ENCODE measurements at regions not wholly inside any gene's neighbourhood (a gene's known extent, or its start where the extent isn't known, plus 50 kb on each side); places are given as distances from the start of the nearest gene placed in this dataset.
"Not testable (repeated sequence)": the region's sequence is repeated elsewhere in the genome, so short reads cannot be mapped to it uniquely, and the experiment has no call there.

- no peaks in the 10 kb centered on the region for H3K27me3 Mint-ChIP-seq (ENCODE audit: low read depth)
- peaks cover 21% of the 10 kb centered on the region for H3K9me3 Mint-ChIP-seq
- H3K4me3 Mint-ChIP-seq = no peak overlapping the region
- H3K36me3 Mint-ChIP-seq (ENCODE audit: low read depth) = no peaks in the 10 kb centered on the region
- TF ChIP-seq CTCF (IDR thresholded peaks at IDR 0.05; ENCODE audit: unreplicated experiment in 3 of 3) = no peak
- H3K4me1 Mint-ChIP-seq = no peaks in the 10 kb centered on the region
- no peak overlapping the region for H3K27ac Mint-ChIP-seq
Measured at GRCh38 chr2:125796784-125797183, 859.2 kb upstream of the GYPC start.

GRCh38 chr2:125797192-125797591, 858.8 kb upstream of the GYPC start:
- Mint-ChIP-seq H3K36me3 (ENCODE audit: low read depth) (no peaks in the 10 kb centered on the region), H3K27me3 (ENCODE audit: low read depth) (no peaks in the 10 kb centered on the region), H3K4me1 (no peaks in the 10 kb centered on the region), H3K4me3 (no peak overlapping the region), H3K27ac (no peak overlapping the region), H3K9me3 (peaks cover 23% of the 10 kb centered on the region)
- TF ChIP-seq CTCF (IDR thresholded peaks at IDR 0.05; ENCODE audit: unreplicated experiment in 3 of 3) = no peak

- H3K36me3 Mint-ChIP-seq (ENCODE audit: low read depth) = no peaks in the 10 kb centered on the region
- no peaks in the 10 kb centered on the region for H3K27me3 Mint-ChIP-seq (ENCODE audit: low read depth)
- no peak for TF ChIP-seq CTCF (IDR thresholded peaks at IDR 0.05; ENCODE audit: unreplicated experiment in 3 of 3)
- no peak overlapping the region for H3K4me3 Mint-ChIP-seq
- H3K4me1 Mint-ChIP-seq = no peaks in the 10 kb centered on the region
- peaks cover 10% of the 10 kb centered on the region for H3K9me3 Mint-ChIP-seq
- no peak overlapping the region for H3K27ac Mint-ChIP-seq
Measured at GRCh38 chr2:125822746-125823145, 833.2 kb upstream of the GYPC start.

- H3K4me1 Mint-ChIP-seq; H3K4me3 Mint-ChIP-seq; H3K36me3 Mint-ChIP-seq (ENCODE audit: low read depth); H3K27ac Mint-ChIP-seq; H3K27me3 Mint-ChIP-seq (ENCODE audit: low read depth): not testable (repeated sequence)
- H3K9me3 Mint-ChIP-seq = peaks cover 22% of the 10 kb centered on the region
Measured at GRCh38 chr2:125825781-125826180, 830.2 kb upstream of the GYPC start.

GRCh38 chr2:125837128-125837527, 818.8 kb upstream of the GYPC start:
- no peak for TF ChIP-seq CTCF (IDR thresholded peaks at IDR 0.05; ENCODE audit: unreplicated experiment in 3 of 3)
- Mint-ChIP-seq H3K9me3 (peaks cover 3% of the 10 kb centered on the region), H3K4me1 (no peaks in the 10 kb centered on the region), H3K27me3 (ENCODE audit: low read depth) (peaks cover 3% of the 10 kb centered on the region), H3K4me3 (no peak overlapping the region), H3K36me3 (ENCODE audit: low read depth) (no peaks in the 10 kb centered on the region), H3K27ac (peak overlapping the region; percentile 81 to 94 (median 85))

DNA sequence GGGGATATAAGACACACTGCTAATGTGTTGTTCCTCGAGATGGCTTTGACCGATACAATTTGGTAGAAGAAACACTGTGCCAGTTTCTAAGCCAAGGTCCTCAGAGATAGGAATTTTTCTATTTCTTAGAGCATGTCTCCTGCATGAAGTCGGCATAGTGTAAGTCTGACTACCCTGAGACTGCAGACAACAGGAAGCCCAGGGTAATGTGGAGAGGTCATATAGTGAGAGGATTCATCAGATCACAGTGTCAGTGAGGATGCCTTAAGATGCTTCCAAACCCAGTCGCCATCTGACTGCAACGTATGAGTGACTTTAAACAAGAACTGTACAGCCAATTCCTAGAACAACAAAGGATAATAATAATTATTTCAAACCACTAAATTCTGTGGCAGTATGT, 818.3 kb upstream of the GYPC start:
- Mint-ChIP-seq H3K36me3 (ENCODE audit: low read depth) (no peaks in the 10 kb centered on the region), H3K4me3 (no peak overlapping the region), H3K27me3 (ENCODE audit: low read depth) (peaks cover 3% of the 10 kb centered on the region), H3K9me3 (peaks cover 3% of the 10 kb centered on the region), H3K4me1 (no peaks in the 10 kb centered on the region), H3K27ac (peak overlapping the region; percentile 81 to 94 (median 85))
- no peak for TF ChIP-seq CTCF (IDR thresholded peaks at IDR 0.05; ENCODE audit: unreplicated experiment in 3 of 3)
